SK-N-MC (cell line): ENCODE measurements at regions not wholly inside any gene's neighbourhood (a gene's known extent, or its start where the extent isn't known, plus 50 kb on each side); places are given as distances from the start of the nearest gene placed in this dataset.

Source experiments
- DNase-seq: peaks from one replicate; pipeline ENCODE4 v3.0.0-alpha.2; 2011; ENCODE audit warnings: low read depth, low spot score
- H3K27ac ChIP-seq: fragments of 200-600 bp; sonication (generic); 2 replicates; pipeline ENCODE4 v1.5.1; 2016; ENCODE audit warnings: mixed run types
- H3K36me3 ChIP-seq: fragments of 200-600 bp; sonication (generic); 2 replicates; pipeline ENCODE4 v1.6.1; 2017; ENCODE audit warnings: antibody characterized with exemption, low read length, mixed read lengths; ENCODE audit not compliant: insufficient read depth
- H3K4me3 ChIP-seq: fragments of 200-600 bp; sonication (generic); 2 replicates; pipeline ENCODE4 v1.5.1; 2016
- H3K9ac ChIP-seq: fragments of 200-600 bp; sonication (generic); 2 replicates; pipeline ENCODE4 v1.8.0; 2017; ENCODE audit warnings: mixed run types, mixed read lengths; ENCODE audit not compliant: insufficient read length
- H3K9me3 ChIP-seq: fragments of 200-600 bp; sonication (generic); 2 replicates; pipeline ENCODE4 v1.6.1; 2017; ENCODE audit warnings: low read depth, mild to moderate bottlenecking, antibody characterized with exemption, low read length, moderate library complexity, mixed read lengths
- EZH2 ChIP-seq: fragments of 200-600 bp; sonication (generic); IDR thresholded peaks from one replicate; pipeline ENCODE4 v1.6.1; 2017; ENCODE audit warnings: antibody characterized with exemption
- FOXP2 ChIP-seq: optimal IDR thresholded peaks from 2 replicates; pipeline ENCODE3; 2011; ENCODE audit warnings: mild to moderate bottlenecking, moderate library complexity; ENCODE audit not compliant: insufficient read depth; ENCODE audit errors: extremely low read length, control extremely low read depth
- POLR2AphosphoS5 ChIP-seq: IDR thresholded peaks from 2 replicates; pipeline ENCODE4 v1.6.1; 2012; ENCODE audit warnings: mild to moderate bottlenecking, low read depth, low read length, borderline replicate concordance

DNA sequence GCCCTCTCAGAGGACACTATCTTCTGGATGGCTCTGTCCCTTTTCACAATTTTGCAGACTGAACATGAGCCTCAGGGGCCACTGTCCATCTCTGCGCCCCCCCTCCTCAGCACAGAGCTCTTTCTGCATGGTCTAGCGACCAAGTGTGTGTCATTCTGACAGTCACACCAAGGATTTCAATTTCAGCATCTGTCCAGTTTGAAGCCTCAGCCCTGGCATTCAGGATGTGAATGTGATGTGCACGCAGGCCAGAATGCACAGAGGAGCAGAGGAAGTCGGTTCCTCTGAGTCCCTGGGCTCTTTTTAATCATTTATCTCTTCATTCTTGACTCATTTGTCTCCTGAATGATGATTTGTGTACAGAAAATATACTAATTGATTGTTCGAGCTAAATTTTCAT lies 102.0 kb upstream of the PWP1 start:
- TF ChIP-seq POLR2AphosphoS5 (no peak), EZH2 (no peak), FOXP2 (no peak)
- Histone ChIP-seq H3K9ac (no peak overlapping the region), H3K36me3 (no peaks in the 10 kb centered on the region), H3K27ac (no peak overlapping the region), H3K9me3 (no peaks in the 10 kb centered on the region), H3K4me3 (no peak overlapping the region)
- no peak for DNase-seq

DNA sequence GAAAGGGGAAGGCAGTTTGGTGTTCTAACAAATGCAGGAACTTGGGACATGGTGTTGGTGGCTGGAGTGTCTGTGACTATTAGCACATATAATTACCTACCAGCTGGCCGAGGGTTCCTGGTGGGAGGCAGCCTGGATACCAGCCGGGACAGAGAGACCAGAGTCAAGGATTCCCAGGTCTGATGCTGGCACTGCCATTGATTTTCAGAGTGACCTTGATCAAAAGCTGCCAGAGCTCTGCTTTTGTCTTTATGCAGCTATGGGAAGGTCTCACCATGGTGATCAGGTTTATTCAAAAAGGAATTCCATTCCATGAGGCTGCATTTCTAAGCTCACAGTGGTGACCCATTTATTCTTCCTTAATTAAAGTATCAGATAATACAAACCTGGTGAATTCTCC lies 101.0 kb upstream of the PWP1 start:
- H3K4me3 ChIP-seq: no peak overlapping the region
- TF ChIP-seq FOXP2: no peak
- no peak for TF ChIP-seq EZH2
- no peak for TF ChIP-seq POLR2AphosphoS5
- no peaks in the 10 kb centered on the region for H3K9me3 ChIP-seq
- H3K9ac ChIP-seq: no peak overlapping the region
- H3K27ac ChIP-seq: no peak overlapping the region
- DNase-seq: no peak
- no peaks in the 10 kb centered on the region for H3K36me3 ChIP-seq

DNA sequence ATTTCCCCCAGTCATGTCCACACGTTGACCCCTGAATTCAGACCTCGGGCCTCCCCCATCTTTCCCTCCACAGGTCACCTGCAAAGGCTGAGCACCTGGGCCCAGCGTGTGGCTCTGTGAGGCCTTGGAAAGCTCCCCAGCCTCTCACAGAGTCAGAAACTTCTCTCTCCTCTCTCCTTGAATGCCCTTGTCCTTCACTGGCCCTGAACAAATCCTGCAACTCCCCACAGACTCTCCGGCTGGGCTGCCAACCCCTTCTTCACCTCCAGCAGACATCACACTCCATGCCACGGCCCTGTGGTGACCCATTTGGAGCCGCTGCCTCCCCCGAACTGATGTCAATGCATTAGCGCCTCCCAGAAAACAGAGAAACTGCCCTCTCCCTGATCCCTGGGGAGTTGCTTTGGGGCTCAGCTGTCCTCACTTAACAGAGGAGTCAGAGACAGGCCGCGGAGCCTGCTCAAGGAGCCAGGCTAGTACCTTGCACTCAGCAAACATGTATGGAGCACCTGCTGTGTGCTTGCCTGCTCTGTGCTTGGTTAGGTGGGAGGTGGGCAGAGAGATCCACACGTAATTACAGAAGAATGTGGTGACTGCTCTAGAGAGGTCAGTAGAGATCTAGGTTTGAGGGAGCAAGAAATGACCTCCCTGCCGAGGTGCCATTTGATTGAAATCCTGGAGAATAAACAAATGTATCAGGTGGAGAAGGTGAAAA lies 99.2 kb upstream of the PWP1 start:
- H3K4me3 ChIP-seq: no peak overlapping the region
- no peak for DNase-seq
- H3K9me3 ChIP-seq: no peaks in the 10 kb centered on the region
- no peaks in the 10 kb centered on the region for H3K36me3 ChIP-seq
- no peak for TF ChIP-seq FOXP2
- no peak for TF ChIP-seq EZH2
- no peak for TF ChIP-seq POLR2AphosphoS5
- H3K9ac ChIP-seq: no peak overlapping the region
- H3K27ac ChIP-seq: no peak overlapping the region

DNA sequence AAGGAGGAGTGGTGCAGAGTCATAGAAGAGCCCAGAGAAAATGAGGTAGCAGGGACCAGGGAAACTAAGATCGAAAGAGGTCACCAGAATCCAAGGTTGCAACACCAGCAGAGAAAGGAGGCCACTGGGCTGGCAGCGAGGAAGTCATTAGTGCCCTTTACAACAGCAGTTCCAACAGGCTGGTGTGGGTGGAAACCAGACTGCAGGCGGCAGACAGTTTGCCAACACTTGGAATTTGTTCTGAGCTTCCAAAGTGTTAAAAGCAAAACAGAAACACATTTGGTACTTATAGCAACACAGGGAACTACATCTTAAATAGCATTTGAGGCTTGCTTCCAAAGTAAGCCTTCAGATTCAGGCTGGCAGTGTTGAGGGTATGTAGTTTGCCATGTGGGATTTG lies 95.2 kb upstream of the PWP1 start:
- no peak overlapping the region for H3K9ac ChIP-seq
- no peak overlapping the region for H3K27ac ChIP-seq
- H3K9me3 ChIP-seq: no peaks in the 10 kb centered on the region
- no peak for TF ChIP-seq FOXP2
- no peak for TF ChIP-seq POLR2AphosphoS5
- TF ChIP-seq EZH2: no peak
- no peak overlapping the region for H3K4me3 ChIP-seq
- DNase-seq: no peak
- H3K36me3 ChIP-seq: no peaks in the 10 kb centered on the region

DNA sequence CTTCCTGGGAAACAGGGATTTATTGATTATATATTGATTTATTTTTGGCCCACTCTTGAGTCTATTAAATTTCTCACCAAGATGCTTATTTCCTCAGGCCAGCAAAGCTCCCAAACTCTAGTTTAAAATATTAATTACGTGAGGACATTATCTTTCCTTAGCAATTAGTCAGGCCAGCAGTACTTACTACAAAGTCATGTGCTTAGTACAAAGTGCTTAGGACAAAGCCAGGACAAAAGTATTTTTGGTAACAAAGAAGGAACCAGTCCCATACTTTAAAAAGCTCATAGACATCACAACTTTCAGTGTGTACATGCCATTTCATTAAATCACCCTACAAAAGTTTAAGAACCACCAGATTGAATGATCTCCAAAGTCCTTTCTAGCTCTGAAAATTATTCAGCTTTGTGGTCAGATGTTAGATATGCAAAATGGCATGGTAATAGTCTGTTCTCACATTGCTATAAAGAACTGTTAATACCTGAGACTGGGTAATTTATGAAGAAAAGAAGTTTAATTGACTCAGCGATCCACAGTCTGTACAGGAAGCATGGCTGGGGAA lies 94.7 kb upstream of the PWP1 start:
- Histone ChIP-seq H3K9me3 (no peaks in the 10 kb centered on the region), H3K36me3 (no peaks in the 10 kb centered on the region), H3K27ac (no peak overlapping the region), H3K9ac (no peak overlapping the region), H3K4me3 (no peak overlapping the region)
- no peak for TF ChIP-seq POLR2AphosphoS5
- TF ChIP-seq EZH2: no peak
- no peak for TF ChIP-seq FOXP2
- no peak for DNase-seq

DNA sequence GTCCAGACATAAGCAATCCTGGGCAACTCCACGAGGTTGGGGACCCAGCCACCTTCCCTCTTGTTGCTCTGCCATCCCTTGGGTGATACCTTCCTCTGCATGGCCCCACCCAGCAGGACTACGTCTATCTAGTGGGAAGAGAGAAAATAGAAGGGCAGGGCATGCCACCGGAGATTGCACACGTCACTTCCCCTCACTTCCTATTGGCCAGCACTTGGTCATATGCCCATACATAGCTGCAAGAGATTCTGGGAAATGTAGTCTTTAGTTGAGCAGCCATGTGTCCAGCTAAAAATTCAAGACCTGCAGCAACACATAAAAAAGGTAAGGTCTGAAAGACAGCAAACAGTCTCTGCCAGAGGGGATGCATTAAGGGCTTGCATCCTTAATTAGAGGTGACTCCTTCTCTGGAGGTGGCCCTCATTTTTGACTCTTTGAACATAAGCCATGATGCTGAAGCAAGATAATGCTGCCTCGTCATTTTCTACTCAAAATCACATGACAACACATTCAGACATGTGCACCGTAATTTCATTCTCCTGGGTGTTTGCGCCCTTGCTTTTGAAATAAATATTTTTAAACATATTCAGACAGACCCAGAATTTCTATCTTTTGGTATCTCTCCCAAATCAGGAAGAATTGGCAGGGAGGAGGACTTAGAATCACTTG lies 91.8 kb upstream of the PWP1 start:
- no peak for TF ChIP-seq POLR2AphosphoS5
- H3K36me3 ChIP-seq: no peaks in the 10 kb centered on the region
- no peak overlapping the region for H3K27ac ChIP-seq
- no peaks in the 10 kb centered on the region for H3K9me3 ChIP-seq
- no peak overlapping the region for H3K4me3 ChIP-seq
- DNase-seq: no peak
- H3K9ac ChIP-seq: no peak overlapping the region

DNA sequence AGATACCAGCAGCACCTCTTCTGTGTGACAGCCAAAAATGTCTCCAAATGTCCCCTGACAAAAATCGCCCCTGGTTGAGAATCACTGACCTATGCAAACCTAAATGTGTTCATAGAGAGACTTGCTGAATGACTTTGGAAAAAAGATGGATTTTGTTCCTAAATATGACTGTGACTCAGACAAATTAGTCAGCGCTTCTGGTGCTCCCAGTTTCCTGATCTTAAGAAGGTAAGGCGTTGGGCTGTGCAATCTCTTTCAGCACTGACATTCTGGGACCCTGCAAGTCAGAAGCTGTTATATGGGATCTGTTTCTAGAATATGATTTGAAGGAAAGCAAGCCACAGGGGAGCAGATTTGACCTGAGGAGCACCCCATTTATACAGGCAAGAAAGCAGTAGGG lies 90.6 kb upstream of the PWP1 start:
- no peak for DNase-seq
- Histone ChIP-seq H3K9ac (no peak overlapping the region), H3K27ac (no peak overlapping the region), H3K4me3 (no peak overlapping the region), H3K9me3 (no peaks in the 10 kb centered on the region), H3K36me3 (no peaks in the 10 kb centered on the region)
- no peak for TF ChIP-seq POLR2AphosphoS5
- no peak for TF ChIP-seq FOXP2
- no peak for TF ChIP-seq EZH2

DNA sequence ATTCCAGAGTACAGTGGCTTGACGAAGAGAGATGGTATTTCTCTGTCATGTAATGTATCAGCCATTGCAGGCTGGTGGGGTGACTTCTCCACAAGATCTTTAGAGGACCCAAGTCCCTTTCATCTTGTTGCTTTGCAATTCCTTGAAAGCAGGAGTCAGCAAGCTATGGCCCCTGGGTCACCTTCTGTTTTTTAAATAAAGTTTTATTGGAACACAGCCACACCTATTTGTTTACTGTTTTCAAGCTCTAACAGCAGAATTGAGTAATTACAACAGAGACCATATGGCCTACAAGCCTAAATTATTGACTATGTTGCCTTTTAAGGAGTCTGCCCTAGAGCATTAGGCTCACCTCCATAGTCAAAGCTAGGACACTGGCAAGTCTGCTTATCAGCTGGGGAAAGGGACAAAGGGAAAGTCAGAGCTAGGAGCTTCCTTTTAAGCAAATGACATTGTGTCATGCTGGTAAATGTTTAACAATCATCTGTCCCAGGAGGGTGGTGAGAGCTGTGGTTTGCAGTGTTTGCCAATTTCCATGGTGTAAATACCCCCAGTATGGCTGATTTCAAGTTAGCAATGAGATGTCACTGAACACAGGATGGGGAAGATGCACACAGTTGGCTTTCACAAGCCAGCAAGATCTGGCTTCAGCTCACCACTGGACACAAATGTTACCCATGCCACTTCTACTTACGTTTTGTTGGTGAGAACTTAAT lies 87.7 kb upstream of the PWP1 start:
- no peak for DNase-seq
- Histone ChIP-seq H3K27ac (no peak overlapping the region), H3K36me3 (no peaks in the 10 kb centered on the region), H3K9me3 (no peaks in the 10 kb centered on the region), H3K9ac (no peak overlapping the region), H3K4me3 (no peak overlapping the region)
- TF ChIP-seq POLR2AphosphoS5: no peak
- TF ChIP-seq EZH2: no peak
- no peak for TF ChIP-seq FOXP2
